HFFc6 (cell line): ENCODE measurements at regions not wholly inside any gene's neighbourhood (a gene's known extent, or its start where the extent isn't known, plus 50 kb on each side); places are given as distances from the start of the nearest gene placed in this dataset.

Source experiments
- DNase-seq: peaks from one replicate; pipeline ENCODE4 v3.0.0-alpha.2; 2018
- H3K27ac Mint-ChIP-seq: 2 replicates; pipeline ENCODE4 v1.8.0; 2020; ENCODE audit warnings: mild to moderate bottlenecking, mixed read lengths
- H3K27me3 Mint-ChIP-seq: 2 replicates; pipeline ENCODE4 v1.8.0; 2021; ENCODE audit warnings: mild to moderate bottlenecking, moderate library complexity, mixed read lengths; ENCODE audit not compliant: insufficient read depth
- H3K36me3 Mint-ChIP-seq: 2 replicates; pipeline ENCODE4 v1.8.0; 2021; ENCODE audit warnings: low read depth, mixed read lengths
- H3K4me1 Mint-ChIP-seq: 2 replicates; pipeline ENCODE4 v1.8.0; 2020; ENCODE audit warnings: low read depth, mixed read lengths
- H3K4me3 Mint-ChIP-seq: 2 replicates; pipeline ENCODE4 v1.8.0; 2020; ENCODE audit warnings: mild to moderate bottlenecking, moderate library complexity, mixed read lengths
- H3K9me3 Mint-ChIP-seq: 2 replicates; pipeline ENCODE4 v1.8.0; 2020; ENCODE audit warnings: mild to moderate bottlenecking, mixed read lengths
- CTCF ChIP-seq: fragments of 200-600 bp; sonication (generic); IDR thresholded peaks from 2 replicates; pipeline ENCODE4 v1.5.0; 2021; ENCODE audit warnings: antibody characterized with exemption, mild to moderate bottlenecking

- no peak for DNase-seq
- Mint-ChIP-seq H3K4me1 (peaks cover 19% of the 10 kb centered on the region; the same call in 1 of the 2 replicates), H3K4me3 (no peak overlapping the region), H3K36me3 (no peaks in the 10 kb centered on the region), H3K9me3 (no peaks in the 10 kb centered on the region), H3K27ac (no peak overlapping the region), H3K27me3 (no peaks in the 10 kb centered on the region)
- TF ChIP-seq CTCF: no peak
These were observed 136.7 kb upstream of the CWC22 start for GRCh38 chr2:180143633-180144337.

GRCh38 chr2:180141600-180141999 lies 134.5 kb upstream of the CWC22 start:
- H3K9me3 Mint-ChIP-seq: no peaks in the 10 kb centered on the region
- H3K4me3 Mint-ChIP-seq: no peak overlapping the region
- no peaks in the 10 kb centered on the region for H3K27me3 Mint-ChIP-seq
- no peaks in the 10 kb centered on the region for H3K36me3 Mint-ChIP-seq
- no peak for DNase-seq
- no peak for TF ChIP-seq CTCF
- H3K27ac Mint-ChIP-seq: no peak overlapping the region
- H3K4me1 Mint-ChIP-seq: peaks cover 7% of the 10 kb centered on the region; the same call in 1 of the 2 replicates

- Mint-ChIP-seq H3K4me1 (peaks cover 23% of the 10 kb centered on the region), H3K36me3 (no peaks in the 10 kb centered on the region), H3K27ac (no peak overlapping the region), H3K9me3 (no peaks in the 10 kb centered on the region), H3K4me3 (no peak overlapping the region), H3K27me3 (no peaks in the 10 kb centered on the region)
- DNase-seq: no peak
- no peak for TF ChIP-seq CTCF
These were observed 126.6 kb upstream of the CWC22 start for GRCh38 chr2:180133736-180134135.

- no peak for TF ChIP-seq CTCF
- Mint-ChIP-seq H3K9me3 (no peaks in the 10 kb centered on the region), H3K4me3 (no peak overlapping the region; the same call in 1 of the 2 replicates), H3K4me1 (peaks cover 42% of the 10 kb centered on the region), H3K36me3 (no peaks in the 10 kb centered on the region), H3K27me3 (no peaks in the 10 kb centered on the region), H3K27ac (peak overlapping the region; percentile 6; the same call in 1 of the 2 replicates)
- DNase-seq: peak; percentile 7
These were observed 123.3 kb upstream of the CWC22 start for GRCh38 chr2:180130403-180130802.

- H3K36me3 Mint-ChIP-seq: no peaks in the 10 kb centered on the region
- no peak overlapping the region for H3K4me3 Mint-ChIP-seq
- H3K27me3 Mint-ChIP-seq: no peaks in the 10 kb centered on the region
- H3K27ac Mint-ChIP-seq: no peak overlapping the region
- TF ChIP-seq CTCF: no peak
- peaks cover 58% of the 10 kb centered on the region for H3K4me1 Mint-ChIP-seq
- DNase-seq: no peak
- H3K9me3 Mint-ChIP-seq: no peaks in the 10 kb centered on the region
These were observed 121.8 kb upstream of the CWC22 start for GRCh38 chr2:180128861-180129260.
